NCI-H2196 treated with DMSO at 0.1 percent for 48 hours (cell line): ENCODE measurements at regions not wholly inside any gene's neighbourhood (a gene's known extent, or its start where the extent isn't known, plus 50 kb on each side); places are given as distances from the start of the nearest gene placed in this dataset.
"Not testable (repeated sequence)": the region's sequence is repeated elsewhere in the genome, so short reads cannot be mapped to it uniquely, and the experiment has no call there.

Experiments
- DNase-seq: peaks from one replicate; lab custom pipeline; 2025; ENCODE audit not compliant: unreplicated experiment; lab: John Stamatoyannopoulos, UW

- no peak for DNase-seq
Measured at GRCh38 chr6:119442776-119443184, 93.2 kb upstream of the MAN1A1 start.

- DNase-seq = no peak
Measured at GRCh38 chr6:119440953-119441352, 91.4 kb upstream of the MAN1A1 start.

- no peak for DNase-seq
Measured at GRCh38 chr6:119436583-119436982, 87.0 kb upstream of the MAN1A1 start.

GRCh38 chr6:119431799-119432198 is 82.2 kb upstream of the MAN1A1 start:
- DNase-seq = no peak

GRCh38 chr6:119430805-119431204 is 81.2 kb upstream of the MAN1A1 start:
- no peak for DNase-seq

GRCh38 chr6:119428633-119429032 is 79.1 kb upstream of the MAN1A1 start:
- DNase-seq = no peak

GRCh38 chr6:119426619-119427018 is 77.1 kb upstream of the MAN1A1 start:
- no peak for DNase-seq

DNA sequence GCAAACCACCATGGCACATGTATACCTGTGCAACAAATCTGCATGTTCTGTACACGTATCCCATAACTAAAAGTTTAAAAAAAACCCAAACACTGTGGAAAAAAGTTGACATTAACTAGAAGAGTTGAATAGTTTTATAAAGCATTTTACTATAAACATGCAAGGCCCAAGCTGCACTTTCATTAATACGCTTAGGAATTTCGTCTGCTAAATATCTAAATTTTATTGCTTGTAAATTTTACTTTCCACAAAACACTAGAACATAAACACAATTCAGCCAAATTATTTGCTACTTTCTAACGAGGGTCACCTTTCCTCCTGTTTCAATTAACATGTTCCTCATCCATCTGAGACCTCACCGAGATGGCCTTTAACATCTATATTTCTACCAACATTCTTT is 74.4 kb upstream of the MAN1A1 start:
- no peak for DNase-seq

DNA sequence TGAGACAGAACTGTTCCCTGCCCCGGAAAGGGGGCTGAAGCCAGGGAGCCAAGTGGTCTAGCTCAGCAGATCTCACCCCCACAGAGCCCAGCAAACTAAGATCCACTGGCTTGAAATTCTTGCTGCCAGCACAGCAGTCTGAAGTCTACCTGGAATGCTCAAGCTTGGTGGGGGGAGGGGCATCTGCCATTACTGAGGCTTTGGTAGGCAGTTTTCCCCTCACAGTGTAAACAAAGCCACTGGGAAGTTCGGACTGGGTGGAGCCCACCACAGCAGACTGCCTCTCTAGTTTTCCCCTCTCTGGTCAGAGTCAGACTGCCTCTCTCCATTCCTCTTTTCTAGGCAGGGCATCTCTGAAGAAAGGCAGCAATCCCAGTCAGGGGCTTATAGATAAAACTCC is 68.5 kb upstream of the MAN1A1 start:
- DNase-seq = not testable (repeated sequence)

GRCh38 chr6:119407156-119407555 is 57.6 kb upstream of the MAN1A1 start:
- DNase-seq = no peak

DNA sequence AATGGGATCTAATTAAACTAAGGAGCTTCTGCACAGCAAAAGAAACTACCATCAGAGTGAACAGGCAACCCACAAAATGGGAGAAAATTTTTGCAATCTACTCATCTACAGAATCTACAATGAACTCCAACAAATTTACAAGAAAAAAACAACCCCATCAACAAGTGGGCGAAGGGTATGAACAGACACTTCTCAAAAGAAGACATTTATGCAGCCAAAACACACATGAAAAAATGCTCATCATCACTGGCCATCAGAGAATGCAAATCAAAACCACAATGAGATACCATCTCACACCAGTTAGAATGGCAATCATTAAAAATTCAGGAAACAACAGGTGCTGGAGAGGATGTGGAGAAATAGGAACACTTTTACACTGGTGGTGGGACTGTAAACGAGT is 55.6 kb upstream of the MAN1A1 start:
- DNase-seq = not testable (repeated sequence)
